ENCODE measurements at regions not wholly inside any gene's neighbourhood (a gene's known extent, or its start where the extent isn't known, plus 50 kb on each side); places are given as distances from the start of the nearest gene placed in this dataset.

DNA sequence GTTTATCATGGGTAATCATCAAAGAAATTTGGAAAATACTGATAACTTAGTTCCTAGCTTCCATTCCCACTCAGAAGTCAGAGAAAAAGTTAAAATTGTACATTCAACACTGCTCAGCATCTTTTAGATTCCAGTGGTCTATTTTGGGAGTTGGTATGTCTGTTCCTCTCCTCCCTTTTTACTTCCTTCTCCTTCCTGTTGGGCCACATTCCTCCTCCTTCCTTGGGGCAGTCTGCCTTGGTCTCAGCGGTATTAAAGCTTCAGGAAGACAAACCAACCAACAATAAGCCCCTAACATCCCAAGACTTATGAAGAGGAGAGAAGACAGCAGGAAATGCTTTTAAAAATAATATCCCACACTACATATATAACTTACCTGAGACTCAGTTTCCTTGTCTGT, 49.9 kb upstream of the SSBP2 start:
- Histone ChIP-seq H3K4me2 (no peak overlapping the region), H3F3A (replicated peaks; ENCODE audit: insufficient read depth) (no peaks in the 10 kb centered on the region), H3K9ac (no peak overlapping the region), H4K20me1 (ENCODE audit: insufficient read depth) (no peaks in the 10 kb centered on the region), H3K36me3 (replicated peaks in 1 of 2; ENCODE audit: control insufficient read depth in 1 of 2, insufficient read depth in 2 of 2, low read length in 1 of 2) (no peaks in the 10 kb centered on the region), H3K4me1 (ENCODE audit: control insufficient read depth in 1 of 2, insufficient read depth in 2 of 2, low read depth in 1 of 2, low read length in 1 of 2) (no peaks in the 10 kb centered on the region), H2AFZ (ENCODE audit: low read depth) (no peak overlapping the region), H3K9me2 (no peaks in the 10 kb centered on the region), H3K27ac (ENCODE audit: low read depth in 2 of 2, low read length in 1 of 2) (no peak overlapping the region), H3K79me2 (ENCODE audit: insufficient read depth) (no peaks in the 10 kb centered on the region), H3K9me3 (no peaks in the 10 kb centered on the region), H3K4me3 (ENCODE audit: low read depth in 2 of 2, low read length in 1 of 2) (no peak overlapping the region), H3K27me3 (ENCODE audit: insufficient read depth) (no peaks in the 10 kb centered on the region)
- POLR2A ChIA-PET, result no interaction called here
- no peak for TF ChIP-seq GABPA (IDR thresholded peaks at IDR 0.05; ENCODE audit: low read depth)
- no peak for TF ChIP-seq RAD21 (IDR thresholded peaks at IDR 0.05; ENCODE audit: low read length)
- no peak for TF ChIP-seq RXRA (IDR thresholded peaks at IDR 0.05; ENCODE audit: borderline replicate concordance, low read depth)
- TF ChIP-seq, protein P1, sequence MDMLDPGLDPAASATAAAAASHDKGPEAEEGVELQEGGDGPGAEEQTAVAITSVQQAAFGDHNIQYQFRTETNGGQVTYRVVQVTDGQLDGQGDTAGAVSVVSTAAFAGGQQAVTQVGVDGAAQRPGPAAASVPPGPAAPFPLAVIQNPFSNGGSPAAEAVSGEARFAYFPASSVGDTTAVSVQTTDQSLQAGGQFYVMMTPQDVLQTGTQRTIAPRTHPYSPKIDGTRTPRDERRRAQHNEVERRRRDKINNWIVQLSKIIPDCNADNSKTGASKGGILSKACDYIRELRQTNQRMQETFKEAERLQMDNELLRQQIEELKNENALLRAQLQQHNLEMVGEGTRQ (IDR thresholded peaks at IDR 0.05; ENCODE audit: borderline replicate concordance, low read depth, low read length), result no peak
- TF ChIP-seq, protein P2, sequence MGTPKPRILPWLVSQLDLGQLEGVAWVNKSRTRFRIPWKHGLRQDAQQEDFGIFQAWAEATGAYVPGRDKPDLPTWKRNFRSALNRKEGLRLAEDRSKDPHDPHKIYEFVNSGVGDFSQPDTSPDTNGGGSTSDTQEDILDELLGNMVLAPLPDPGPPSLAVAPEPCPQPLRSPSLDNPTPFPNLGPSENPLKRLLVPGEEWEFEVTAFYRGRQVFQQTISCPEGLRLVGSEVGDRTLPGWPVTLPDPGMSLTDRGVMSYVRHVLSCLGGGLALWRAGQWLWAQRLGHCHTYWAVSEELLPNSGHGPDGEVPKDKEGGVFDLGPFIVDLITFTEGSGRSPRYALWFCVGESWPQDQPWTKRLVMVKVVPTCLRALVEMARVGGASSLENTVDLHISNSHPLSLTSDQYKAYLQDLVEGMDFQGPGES (IDR thresholded peaks at IDR 0.05; ENCODE audit: low read depth, low read length), result no peak
- no peak for TF ChIP-seq MXI1 (IDR thresholded peaks at IDR 0.05; ENCODE audit: low read depth, low read length)
- no peak for TF ChIP-seq FOXM1 (IDR thresholded peaks at IDR 0.05; ENCODE audit: low read depth)
- TF ChIP-seq TCF12 (IDR thresholded peaks at IDR 0.05), result no peak
- TF ChIP-seq TEAD4 (IDR thresholded peaks at IDR 0.05; ENCODE audit: borderline replicate concordance, insufficient read depth), result no peak
- TF ChIP-seq NRF1 (IDR thresholded peaks at IDR 0.05; ENCODE audit: low read depth, low read length), result no peak
- TF ChIP-seq, protein P3, sequence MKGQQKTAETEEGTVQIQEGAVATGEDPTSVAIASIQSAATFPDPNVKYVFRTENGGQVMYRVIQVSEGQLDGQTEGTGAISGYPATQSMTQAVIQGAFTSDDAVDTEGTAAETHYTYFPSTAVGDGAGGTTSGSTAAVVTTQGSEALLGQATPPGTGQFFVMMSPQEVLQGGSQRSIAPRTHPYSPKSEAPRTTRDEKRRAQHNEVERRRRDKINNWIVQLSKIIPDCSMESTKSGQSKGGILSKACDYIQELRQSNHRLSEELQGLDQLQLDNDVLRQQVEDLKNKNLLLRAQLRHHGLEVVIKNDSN (IDR thresholded peaks at IDR 0.05; ENCODE audit: borderline replicate concordance, low read depth), result no peak
- TF ChIP-seq FOSL2 (IDR thresholded peaks at IDR 0.05; ENCODE audit: borderline replicate concordance, low read depth), result no peak
- no peak for TF ChIP-seq SMC3 (IDR thresholded peaks at IDR 0.05; ENCODE audit: low read depth, low read length)
- CTCF ChIA-PET, result no interaction called here
- no peak for DNase-seq
- WGBS (ENCODE audit: low lambda C conversion rate), result 68% methylated on average over 1 of the region's 1 CpG

Small RNA genes in the stretch of these regions (small RNA-seq; reads per million reads assigned to genes)
- 0 reads per million in 7 experiments for gene SEM1P1

All from SK-N-SH (cell line).